ENCODE measurements at regions not wholly inside any gene's neighbourhood (a gene's known extent, or its start where the extent isn't known, plus 50 kb on each side); places are given as distances from the start of the nearest gene placed in this dataset.

- no peak for TF ChIP-seq ZNF518B (CRISPR knock-in tag; IDR thresholded peaks at IDR 0.05)
- no peak for TF ChIP-seq TGIF2 (CRISPR knock-in tag; IDR thresholded peaks at IDR 0.05)
- TF ChIP-seq ZBED1 (IDR thresholded peaks at IDR 0.05) = no peak
- no peak for TF ChIP-seq ESRRA (IDR thresholded peaks at IDR 0.05; ENCODE audit: borderline replicate concordance, low read depth)
- no peak for TF ChIP-seq HDAC2 (IDR thresholded peaks at IDR 0.05)
- TF ChIP-seq ZNF592 (IDR thresholded peaks at IDR 0.05) = no peak
These were observed 59.4 kb upstream of the TUNAR start (continued) for GRCh38 chr14:95817271-95817670.

All from K562 (cell line).